ENCODE measurements at regions not wholly inside any gene's neighbourhood (a gene's known extent, or its start where the extent isn't known, plus 50 kb on each side); places are given as distances from the start of the nearest gene placed in this dataset.

GRCh38 chr12:25009496-25010092, 60.7 kb upstream of the BCAT1 start:
- no TSS peak for BruUV-seq (replicated peaks)
- no peak overlapping the region for H3K4me3 ChIP-seq (ENCODE audit: low read length)
- H3F3A ChIP-seq (ENCODE audit: low read length, unreplicated experiment), result no peaks in the 10 kb centered on the region
- H3K27me3 ChIP-seq (ENCODE audit: low read length), result peaks cover 20% of the 10 kb centered on the region
- ATAC-seq (no peak), DNase-seq (no peak)
- no peaks in the 10 kb centered on the region for H3K9me2 ChIP-seq (replicated peaks; ENCODE audit: low read length)
- no peak overlapping the region for H3K4me2 ChIP-seq (ENCODE audit: low read length)
- H3K9ac ChIP-seq (ENCODE audit: low read length), result no peak overlapping the region
- ChIA-PET CTCF (no interaction called here), POLR2A (ENCODE audit: unreplicated experiment) (no interaction called here)
- H2AFZ ChIP-seq (ENCODE audit: low read length), result no peak overlapping the region
- H3K36me3 ChIP-seq (ENCODE audit: low read depth, low read length), result no peaks in the 10 kb centered on the region
- intact Hi-C loops (cut with micrococcal nuclease), result no loop called here
- TF ChIP-seq EZH2phosphoT487 (IDR thresholded peaks at IDR 0.05; ENCODE audit: borderline replicate concordance, low read length), result no peak
- no peak for TF ChIP-seq CTCF (conservative IDR thresholded peaks at IDR 0.05; ENCODE audit: low read depth, low read length)
- no peak for TF ChIP-seq EZH2 (IDR thresholded peaks at IDR 0.05; ENCODE audit: low read length, unreplicated experiment)
- H3K4me1 ChIP-seq (ENCODE audit: insufficient read depth, low read length), result no peaks in the 10 kb centered on the region
- no peaks in the 10 kb centered on the region for H3K9me3 ChIP-seq (ENCODE audit: low read length)
- H4K20me1 ChIP-seq (ENCODE audit: low read length), result no peaks in the 10 kb centered on the region
- no peak overlapping the region for H3K27ac ChIP-seq (ENCODE audit: low read length)
- H3K79me2 ChIP-seq (ENCODE audit: low read length), result no peaks in the 10 kb centered on the region

- Histone ChIP-seq H3K27ac (ENCODE audit: low read length) (no peak overlapping the region), H3K36me3 (ENCODE audit: low read depth, low read length) (no peaks in the 10 kb centered on the region), H3K9ac (ENCODE audit: low read length) (no peak overlapping the region), H3K9me2 (replicated peaks; ENCODE audit: low read length) (no peaks in the 10 kb centered on the region), H3K4me3 (ENCODE audit: low read length) (no peak overlapping the region), H3K9me3 (ENCODE audit: low read length) (no peaks in the 10 kb centered on the region), H3K4me2 (ENCODE audit: low read length) (no peak overlapping the region), H3K27me3 (ENCODE audit: low read length) (peaks cover 30% of the 10 kb centered on the region), H3F3A (ENCODE audit: low read length, unreplicated experiment) (no peaks in the 10 kb centered on the region), H3K79me2 (ENCODE audit: low read length) (no peaks in the 10 kb centered on the region), H3K4me1 (ENCODE audit: insufficient read depth, low read length) (no peaks in the 10 kb centered on the region), H2AFZ (ENCODE audit: low read length) (no peak overlapping the region), H4K20me1 (ENCODE audit: low read length) (no peaks in the 10 kb centered on the region)
- ChIA-PET CTCF (no interaction called here), POLR2A (ENCODE audit: unreplicated experiment) (no interaction called here)
- DNase-seq (no peak), ATAC-seq (no peak)
- intact Hi-C loops (cut with micrococcal nuclease), result no loop called here
- TF ChIP-seq EZH2 (IDR thresholded peaks at IDR 0.05; ENCODE audit: low read length, unreplicated experiment), result no peak
- no peak for TF ChIP-seq EZH2phosphoT487 (IDR thresholded peaks at IDR 0.05; ENCODE audit: borderline replicate concordance, low read length)
- no peak for TF ChIP-seq CTCF (conservative IDR thresholded peaks at IDR 0.05; ENCODE audit: low read depth, low read length)
- no TSS peak for BruUV-seq (replicated peaks)
Observed at GRCh38 chr12:25005376-25005775, 56.5 kb upstream of the BCAT1 start.

- Histone ChIP-seq H4K20me1 (ENCODE audit: low read length) (no peaks in the 10 kb centered on the region), H3K27ac (ENCODE audit: low read length) (no peak overlapping the region), H3K79me2 (ENCODE audit: low read length) (no peaks in the 10 kb centered on the region), H3K4me3 (ENCODE audit: low read length) (no peak overlapping the region), H3K4me2 (ENCODE audit: low read length) (no peak overlapping the region), H3K9me3 (ENCODE audit: low read length) (no peaks in the 10 kb centered on the region), H3K27me3 (ENCODE audit: low read length) (peaks cover 30% of the 10 kb centered on the region), H3F3A (ENCODE audit: low read length, unreplicated experiment) (no peaks in the 10 kb centered on the region), H3K4me1 (ENCODE audit: insufficient read depth, low read length) (no peaks in the 10 kb centered on the region), H3K9ac (ENCODE audit: low read length) (no peak overlapping the region), H3K9me2 (replicated peaks; ENCODE audit: low read length) (no peaks in the 10 kb centered on the region), H2AFZ (ENCODE audit: low read length) (no peak overlapping the region), H3K36me3 (ENCODE audit: low read depth, low read length) (no peaks in the 10 kb centered on the region)
- no peak for DNase-seq
- ChIA-PET CTCF (no interaction called here), POLR2A (ENCODE audit: unreplicated experiment) (no interaction called here)
- no peak for TF ChIP-seq EZH2phosphoT487 (IDR thresholded peaks at IDR 0.05; ENCODE audit: borderline replicate concordance, low read length)
- TF ChIP-seq EZH2 (IDR thresholded peaks at IDR 0.05; ENCODE audit: low read length, unreplicated experiment), result no peak
- TF ChIP-seq CTCF (conservative IDR thresholded peaks at IDR 0.05; ENCODE audit: low read depth, low read length), result no peak
- no TSS peak for BruUV-seq (replicated peaks)
- ATAC-seq, result no peak
- intact Hi-C loops (cut with micrococcal nuclease), result no loop called here
Observed at GRCh38 chr12:25004447-25004846, 55.5 kb upstream of the BCAT1 start.

All from PC-3 (cell line).